H1 (cell line): ENCODE measurements at regions not wholly inside any gene's neighbourhood (a gene's known extent, or its start where the extent isn't known, plus 50 kb on each side); places are given as distances from the start of the nearest gene placed in this dataset.

ENCODE experiments used
- CTCF ChIA-PET: fragments of 300-600 bp; sonication (Branson Sonifier 250); formaldehyde crosslinking; loops from one replicate; lab custom pipeline; 2021; ENCODE audit not compliant: partially characterized antibody; lab: Charles Lee
- POLR2A ChIA-PET: fragments of 300-600 bp; sonication (Branson Sonifier 250); formaldehyde crosslinking; loops from one replicate; lab custom pipeline; 2021; ENCODE audit warnings: inconsistent platforms; ENCODE audit not compliant: partially characterized antibody; lab: Charles Lee
- DNase-seq, 2 experiments: peaks; one replicate each; pipeline versions ENCODE4 v3.0.0 to v3.0.0-alpha.2; 2010 to 2022; ENCODE audit warnings: low spot score in 2 of 2, low read depth in 1 of 2, mixed read lengths in 1 of 2
- FAIRE-seq: peaks from 2 replicates; lab custom pipeline; 2011; peaks lifted over from hg19 to GRCh38; lab: Jason Lieb, UNC
- H2AFZ ChIP-seq: 2 replicates; pipeline ENCODE4 v1.8.1; 2012; ENCODE audit warnings: low read length, inconsistent platforms
- H2AK5ac ChIP-seq: 2 replicates; pipeline ENCODE4 v1.6.1; 2013; ENCODE audit warnings: low read depth, low read length
- H2BK120ac ChIP-seq: replicated peaks from 2 replicates; pipeline ENCODE3; 2013; ENCODE audit warnings: low read depth, low read length, inconsistent platforms
- H2BK12ac ChIP-seq: 2 replicates; pipeline ENCODE4 v1.6.1; 2013; ENCODE audit warnings: low read depth, low read length
- H2BK15ac ChIP-seq: 2 replicates; pipeline ENCODE4 v1.6.1; 2013; ENCODE audit warnings: low read length
- H2BK20ac ChIP-seq: 2 replicates; pipeline ENCODE4 v1.6.1; 2013; ENCODE audit warnings: low read length
- H2BK5ac ChIP-seq: 2 replicates; pipeline ENCODE4 v1.6.1; 2013; ENCODE audit warnings: low read depth, low read length
- H3K14ac ChIP-seq: 2 replicates; pipeline ENCODE4 v1.6.1; 2013; ENCODE audit warnings: inconsistent platforms; ENCODE audit not compliant: insufficient read length
- H3K18ac ChIP-seq: 2 replicates; pipeline ENCODE4 v1.6.1; 2013; ENCODE audit warnings: low read length; ENCODE audit errors: extremely low read depth
- H3K23ac ChIP-seq: 2 replicates; pipeline ENCODE4 v1.6.1; 2013; ENCODE audit warnings: inconsistent platforms; ENCODE audit not compliant: insufficient read length
- H3K23me2 ChIP-seq: 2 replicates; pipeline ENCODE4 v1.6.1; 2013; ENCODE audit warnings: low read depth, low read length
- H3K27ac ChIP-seq: 2 replicates; pipeline ENCODE4 v1.6.1; 2011; ENCODE audit warnings: low read depth, low read length, inconsistent platforms
- H3K27me3 ChIP-seq, 4 experiments: replicated peaks in 1 of 4; 1 replicate in 1 of 4; 2 replicates in 3 of 4; pipeline versions ENCODE4 v1.6.1 to v1.8.1; 2011 to 2013; ENCODE audit warnings: low read length in 3 of 4, mild to moderate bottlenecking in 3 of 4, inconsistent platforms in 2 of 4, mixed read lengths in 2 of 4, moderate library complexity in 1 of 4; ENCODE audit not compliant: control insufficient read depth in 3 of 4, insufficient read depth in 3 of 4; ENCODE audit errors: extremely low read depth in 1 of 4
- H3K36me3 ChIP-seq, 4 experiments: 2 replicates each; pipeline versions ENCODE4 v1.6.1 to v1.8.1; 2011 to 2013; ENCODE audit warnings: mild to moderate bottlenecking in 4 of 4, low read length in 3 of 4, moderate library complexity in 2 of 4, control low read depth in 1 of 4, inconsistent platforms in 1 of 4; ENCODE audit not compliant: insufficient read depth in 4 of 4, control insufficient read depth in 2 of 4
- H3K4ac ChIP-seq: replicated peaks from 2 replicates; pipeline ENCODE3; 2013; ENCODE audit warnings: low read length, low read depth, mixed read lengths, inconsistent platforms; ENCODE audit not compliant: insufficient read length
- H3K4me1 ChIP-seq, 4 experiments: replicated peaks in 1 of 4; 1 replicate in 1 of 4; 2 replicates in 3 of 4; pipeline versions ENCODE4 v1.6.1 to v1.8.1; 2011 to 2013; ENCODE audit warnings: low read length in 3 of 4, inconsistent platforms in 2 of 4, mixed read lengths in 1 of 4; ENCODE audit not compliant: insufficient read depth in 4 of 4, control insufficient read depth in 3 of 4
- H3K4me2 ChIP-seq, 2 experiments: 2 replicates each; pipeline versions ENCODE4 v1.6.1 to v1.8.1; 2011 to 2013; ENCODE audit warnings: low read depth in 2 of 2, low read length in 2 of 2, control low read depth in 1 of 2, inconsistent platforms in 1 of 2, mild to moderate bottlenecking in 1 of 2; ENCODE audit not compliant: insufficient read depth in 1 of 2
- H3K4me3 ChIP-seq, 4 experiments: fragments of 200-600, 300-600 bp in 1 of 4; sonication (generic), shearing (Covaris generic), sonication (Bioruptor Twin) in 1 of 4; 2 replicates each; pipeline versions ENCODE4 v1.5.1 to v1.8.1; 2011 to 2016; ENCODE audit warnings: low read length in 4 of 4, low read depth in 3 of 4, control low read depth in 2 of 4, inconsistent platforms in 2 of 4, mild to moderate bottlenecking in 2 of 4, mixed read lengths in 1 of 4, moderate library complexity in 1 of 4; ENCODE audit not compliant: insufficient read depth in 2 of 4; ENCODE audit errors: extremely low read depth in 1 of 4
- H3K56ac ChIP-seq: replicated peaks from 2 replicates; pipeline ENCODE3; 2013; ENCODE audit warnings: low read depth, mild to moderate bottlenecking, mixed read lengths, low read length, inconsistent platforms; ENCODE audit not compliant: insufficient read length
- H3K79me1 ChIP-seq: 2 replicates; pipeline ENCODE4 v1.6.1; 2013; ENCODE audit warnings: low read depth, low read length, control low read depth
- H3K79me2 ChIP-seq, 2 experiments: 2 replicates each; pipeline versions ENCODE4 v1.6.1 to v1.8.1; 2012 to 2013; ENCODE audit warnings: low read length in 2 of 2, mild to moderate bottlenecking in 2 of 2, inconsistent platforms in 1 of 2; ENCODE audit not compliant: insufficient read depth in 2 of 2, control insufficient read depth in 1 of 2
- H3K9ac ChIP-seq, 4 experiments: replicated peaks in 1 of 4; 1 replicate in 1 of 4; 2 replicates in 3 of 4; pipeline versions ENCODE4 v1.6.1 to v1.8.1; 2011 to 2013; ENCODE audit warnings: low read depth in 3 of 4, low read length in 3 of 4, control low read depth in 2 of 4, mild to moderate bottlenecking in 2 of 4, moderate library complexity in 2 of 4, inconsistent platforms in 1 of 4; ENCODE audit errors: extremely low read depth in 1 of 4
- H3K9me3 ChIP-seq, 2 experiments: 2 replicates each; pipeline versions ENCODE4 v1.6.1 to v1.8.1; 2012 to 2013; ENCODE audit warnings: mild to moderate bottlenecking in 2 of 2, moderate library complexity in 2 of 2, control low read depth in 1 of 2, inconsistent platforms in 1 of 2, low read depth in 1 of 2, low read length in 1 of 2, mixed read lengths in 1 of 2; ENCODE audit not compliant: insufficient read depth in 2 of 2
- H4K20me1 ChIP-seq, 2 experiments: replicated peaks in 1 of 2; 2 replicates each; pipeline versions ENCODE3 to v1.8.1; 2011 to 2013; ENCODE audit warnings: inconsistent platforms in 2 of 2, low read length in 2 of 2, mild to moderate bottlenecking in 1 of 2; ENCODE audit not compliant: insufficient read depth in 2 of 2, control insufficient read depth in 1 of 2
- H4K5ac ChIP-seq: 2 replicates; pipeline ENCODE4 v1.6.1; 2013; ENCODE audit warnings: low read length, low read depth, mixed read lengths, inconsistent platforms; ENCODE audit not compliant: insufficient read length
- H4K8ac ChIP-seq: 2 replicates; pipeline ENCODE4 v1.8.0; 2013; ENCODE audit warnings: mild to moderate bottlenecking, moderate library complexity, low read length, inconsistent platforms; ENCODE audit not compliant: insufficient read depth; ENCODE audit errors: extremely low read depth
- H4K91ac ChIP-seq: replicated peaks from 2 replicates; pipeline ENCODE3; 2013; ENCODE audit warnings: low read length, mixed read lengths, inconsistent platforms; ENCODE audit not compliant: insufficient read length
- BRCA1 ChIP-seq: IDR thresholded peaks from 2 replicates; pipeline ENCODE4 v1.6.1; 2012; ENCODE audit warnings: low read depth, low read length, improper control_type of control experiment
- GTF2F1 ChIP-seq: IDR thresholded peaks from 2 replicates; pipeline ENCODE4 v1.6.1; 2012; ENCODE audit warnings: low read depth, low read length, improper control_type of control experiment, borderline replicate concordance
- KDM4A ChIP-seq: IDR thresholded peaks from one replicate; pipeline ENCODE4 v1.7.1; 2012; ENCODE audit warnings: low read depth, mild to moderate bottlenecking, moderate library complexity, low read length, inconsistent platforms; ENCODE audit not compliant: severe bottlenecking
- POU5F1 ChIP-seq: IDR thresholded peaks from 2 replicates; pipeline ENCODE4 v1.6.1; 2011; ENCODE audit warnings: low read depth, mild to moderate bottlenecking, low read length, moderate library complexity
- RNF2 ChIP-seq: fragments of 200-900, 300-1000 bp; sonication (generic); IDR thresholded peaks from 2 replicates; pipeline ENCODE4 v1.7.1; 2016; ENCODE audit warnings: borderline replicate concordance, low read depth, mild to moderate bottlenecking, antibody characterized with exemption, low read length; ENCODE audit not compliant: poor library complexity, severe bottlenecking; ENCODE audit errors: missing control alignments
- YY1 ChIP-seq: IDR thresholded peaks from 2 replicates; pipeline ENCODE4 v1.6.1; 2011; ENCODE audit warnings: low read depth, mild to moderate bottlenecking, low read length
- WGBS, 2 experiments: shearing (Covaris generic) in 1 of 2; methylation state at CpG; one replicate each; pipeline versions ENCODE4 v1.1.6 to v1.1.7; 2013 to 2015; ENCODE audit warnings: low lambda C conversion rate in 2 of 2, mixed read lengths in 2 of 2, inconsistent platforms in 1 of 2, low coverage in 1 of 2, missing lambda C conversion rate in 1 of 2; ENCODE audit not compliant: insufficient replicate concordance in 2 of 2, insufficient coverage in 1 of 2, insufficient read length in 1 of 2; ENCODE audit errors: extremely low coverage in 1 of 2, missing lambda C conversion rate in 1 of 2; 5-methylcytosine and 5-hydroxymethylcytosine counted together

DNA sequence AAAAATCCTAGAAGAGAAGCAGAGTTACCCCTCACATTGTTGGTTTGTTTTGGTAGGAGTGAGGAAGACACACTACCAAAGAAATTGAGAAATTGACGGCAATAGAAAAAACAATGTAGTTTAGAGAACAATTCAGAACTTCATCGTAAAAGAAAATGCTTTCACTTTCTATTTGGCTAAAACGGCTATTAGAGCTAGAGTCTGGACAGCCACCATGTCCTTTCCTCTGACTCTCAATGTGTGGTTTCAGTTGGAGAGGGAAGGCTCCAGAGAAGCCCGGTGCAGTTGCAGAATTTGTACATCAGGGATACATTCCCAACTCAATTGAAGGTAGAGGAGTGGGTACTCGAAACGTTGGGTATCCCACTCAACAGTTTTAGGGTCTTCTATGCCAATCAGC, 535.3 kb downstream of the GALC start:
- 95% methylated on average over 6 of the region's 6 CpGs; no CpG with 5 or more reads in 1 of the 2 experiments for WGBS, 2 experiments
- Histone ChIP-seq H2AK5ac (no peak overlapping the region), H3K4ac (no peak overlapping the region), H3K9ac (no peak overlapping the region), H4K5ac (no peak overlapping the region), H4K8ac (no peak overlapping the region), H3K18ac (no peak overlapping the region), H2BK120ac (no peak overlapping the region), H3K4me1 (no peaks in the 10 kb centered on the region), H3K56ac (no peak overlapping the region), H3K27me3 (no peaks in the 10 kb centered on the region), H3K27ac (no peak overlapping the region), H3K36me3 (no peaks in the 10 kb centered on the region), H3K79me2 (no peaks in the 10 kb centered on the region), H3K4me2 (no peak overlapping the region), H2BK12ac (no peak overlapping the region), H2AFZ (no peak overlapping the region), H3K14ac (no peak overlapping the region), H3K23ac (no peak overlapping the region), H3K79me1 (no peaks in the 10 kb centered on the region), H4K20me1 (no peaks in the 10 kb centered on the region), H3K9me3 (no peaks in the 10 kb centered on the region), H2BK15ac (no peak overlapping the region), H2BK5ac (no peak overlapping the region), H2BK20ac (no peak overlapping the region), H3K4me3 (no peak overlapping the region), H3K23me2 (no peaks in the 10 kb centered on the region), H4K91ac (no peak overlapping the region)
- CTCF ChIA-PET, result interaction anchor here (0.7 to 1.5 kb wide), 3 partner anchors 8 to 174 kb away, joined by 3 read pairs; no protein-coding TSS in a partner anchor
- POLR2A ChIA-PET, result interaction anchor here (0.6 kb wide), 1 partner anchor 1097 kb away, joined by 3 read pairs; no protein-coding TSS in a partner anchor
- FAIRE-seq (no peak), DNase-seq (no peak)
- TF ChIP-seq BRCA1 (no peak), KDM4A (no peak), YY1 (no peak), GTF2F1 (no peak), RNF2 (no peak), POU5F1 (no peak)
